Keratinocyte (primary cell): ENCODE measurements at regions not wholly inside any gene's neighbourhood (a gene's known extent, or its start where the extent isn't known, plus 50 kb on each side); places are given as distances from the start of the nearest gene placed in this dataset.

Experiments
- DNase-seq: peaks from one replicate; pipeline ENCODE4 v3.0.0-alpha.2; 2011; ENCODE audit warnings: low read depth, missing footprints, low spot score
- FAIRE-seq: peaks from 2 replicates; lab custom pipeline; 2011; peaks lifted over from hg19 to GRCh38; lab: Jason Lieb, UNC
- H2AFZ ChIP-seq: 2 replicates; pipeline ENCODE4 v1.6.0; 2012; ENCODE audit warnings: low read length, control low read depth, inconsistent platforms; ENCODE audit not compliant: control insufficient read depth
- H3K27ac ChIP-seq: 2 replicates; pipeline ENCODE4 v1.5.1; 2011; ENCODE audit warnings: low read length; ENCODE audit not compliant: control insufficient read depth, insufficient read depth
- H3K27me3 ChIP-seq: 3 replicates; pipeline ENCODE4 v1.6.0; 2011; ENCODE audit warnings: low read length; ENCODE audit not compliant: control insufficient read depth, insufficient read depth; ENCODE audit errors: extremely low read depth
- H3K36me3 ChIP-seq, 2 experiments: 2 replicates in 1 of 2; 3 replicates in 1 of 2; pipeline ENCODE4 v1.5.1; 2011; ENCODE audit warnings: low read length in 2 of 2, mild to moderate bottlenecking in 1 of 2; ENCODE audit not compliant: control insufficient read depth in 2 of 2, insufficient read depth in 2 of 2; ENCODE audit errors: extremely low read depth in 1 of 2
- H3K4me1 ChIP-seq: 3 replicates; pipeline ENCODE4 v1.5.1; 2011; ENCODE audit warnings: low read length; ENCODE audit not compliant: control insufficient read depth, insufficient read depth; ENCODE audit errors: extremely low read depth
- H3K4me2 ChIP-seq: 3 replicates; pipeline ENCODE4 v1.6.0; 2011; ENCODE audit warnings: low read depth, low read length; ENCODE audit not compliant: control insufficient read depth, insufficient read depth; ENCODE audit errors: extremely low read depth
- H3K4me3 ChIP-seq, 3 experiments: fragments of 200-600 bp in 1 of 3; sonication (generic) in 1 of 3; 2 replicates in 2 of 3; 3 replicates in 1 of 3; pipeline ENCODE4 v1.5.1; 2011 to 2016; ENCODE audit warnings: low read length in 3 of 3, mild to moderate bottlenecking in 3 of 3, control low read depth in 2 of 3, inconsistent platforms in 1 of 3, low read depth in 1 of 3, mixed read lengths in 1 of 3, mixed run types in 1 of 3, moderate library complexity in 1 of 3; ENCODE audit not compliant: control insufficient read depth in 2 of 3, insufficient read depth in 2 of 3; ENCODE audit errors: extremely low read depth in 1 of 3
- H3K79me2 ChIP-seq: 2 replicates; pipeline ENCODE4 v1.6.0; 2012; ENCODE audit warnings: low read length; ENCODE audit not compliant: control insufficient read depth, insufficient read depth
- H3K9ac ChIP-seq: 3 replicates; pipeline ENCODE4 v1.6.0; 2011; ENCODE audit warnings: low read length; ENCODE audit not compliant: control insufficient read depth, insufficient read depth; ENCODE audit errors: extremely low read depth
- H3K9me1 ChIP-seq: 3 replicates; pipeline ENCODE4 v1.6.0; 2011; ENCODE audit warnings: low read length; ENCODE audit not compliant: control insufficient read depth, insufficient read depth; ENCODE audit errors: extremely low read depth
- H3K9me3 ChIP-seq: 2 replicates; pipeline ENCODE4 v1.5.1; 2012; ENCODE audit warnings: low read depth, low read length; ENCODE audit not compliant: control insufficient read depth
- H4K20me1 ChIP-seq: 3 replicates; pipeline ENCODE4 v1.6.0; 2011; ENCODE audit warnings: low read length; ENCODE audit not compliant: control insufficient read depth, insufficient read depth; ENCODE audit errors: extremely low read depth
- CTCF ChIP-seq, 3 experiments: IDR thresholded peaks in 1 of 3; conservative IDR thresholded peaks in 1 of 3; optimal IDR thresholded peaks in 1 of 3; 2 replicates in 2 of 3; 3 replicates in 1 of 3; pipeline versions ENCODE3 to v1.5.1; 2011; ENCODE audit warnings: low read length in 3 of 3, mild to moderate bottlenecking in 3 of 3, moderate library complexity in 2 of 3, control low read depth in 1 of 3, inconsistent platforms in 1 of 3; ENCODE audit not compliant: insufficient read depth in 2 of 3; ENCODE audit errors: extremely low read depth in 1 of 3
- EZH2 ChIP-seq: IDR thresholded peaks from one replicate; pipeline ENCODE4 v1.6.1; 2012; ENCODE audit warnings: inconsistent platforms, mild to moderate bottlenecking, low read length, moderate library complexity
- dilution Hi-C: fragments of 300-500 bp; cut with MboI; formaldehyde crosslinking; loops from one replicate; pipeline ENCODE4 v1.7.0; 2020; ENCODE audit warnings: low sequenced_read_pairs; ENCODE audit not compliant: extremely low pct_ligation_motif_present

GRCh38 chr2:151096235-151096634 is 165.4 kb downstream of the RBM43 start:
- no peak overlapping the region for H3K4me2 ChIP-seq
- peaks cover 3% of the 10 kb centered on the region for H3K27me3 ChIP-seq
- no peak for DNase-seq
- TF ChIP-seq EZH2, result no peak
- no peak for TF ChIP-seq CTCF (optimal IDR thresholded peaks at IDR 0.05 in 1 of 3, IDR thresholded peaks at IDR 0.05 in 1 of 3, conservative IDR thresholded peaks at IDR 0.05 in 1 of 3; ENCODE audit: extremely low read depth in 1 of 3, insufficient read depth in 2 of 3, low read length in 3 of 3)
- no peaks in the 10 kb centered on the region for H3K9me1 ChIP-seq
- no peaks in the 10 kb centered on the region for H3K36me3 ChIP-seq
- no peaks in the 10 kb centered on the region for H3K9me3 ChIP-seq
- no peak for FAIRE-seq
- H4K20me1 ChIP-seq, result no peaks in the 10 kb centered on the region
- no peak overlapping the region for H2AFZ ChIP-seq
- no peaks in the 10 kb centered on the region for H3K4me1 ChIP-seq
- no peaks in the 10 kb centered on the region for H3K79me2 ChIP-seq
- H3K9ac ChIP-seq, result no peak overlapping the region
- no peak overlapping the region for H3K27ac ChIP-seq
- dilution Hi-C loops, result no loop called here
- H3K4me3 ChIP-seq, result no peak overlapping the region

- Histone ChIP-seq H2AFZ (no peak overlapping the region), H4K20me1 (no peaks in the 10 kb centered on the region), H3K79me2 (no peaks in the 10 kb centered on the region), H3K4me1 (no peaks in the 10 kb centered on the region), H3K9me1 (no peaks in the 10 kb centered on the region), H3K27me3 (peaks cover 3% of the 10 kb centered on the region), H3K4me2 (no peak overlapping the region), H3K36me3 (no peaks in the 10 kb centered on the region), H3K4me3 (no peak overlapping the region), H3K9me3 (no peaks in the 10 kb centered on the region), H3K27ac (no peak overlapping the region), H3K9ac (no peak overlapping the region)
- FAIRE-seq (no peak), DNase-seq (no peak)
- dilution Hi-C loops, result no loop called here
- TF ChIP-seq CTCF (optimal IDR thresholded peaks at IDR 0.05 in 1 of 3, IDR thresholded peaks at IDR 0.05 in 1 of 3, conservative IDR thresholded peaks at IDR 0.05 in 1 of 3; ENCODE audit: extremely low read depth in 1 of 3, insufficient read depth in 2 of 3, low read length in 3 of 3), result no peak
- no peak for TF ChIP-seq EZH2
These were observed 166.2 kb downstream of the RBM43 start for GRCh38 chr2:151095463-151095862.
